ENCODE measurements at regions not wholly inside any gene's neighbourhood (a gene's known extent, or its start where the extent isn't known, plus 50 kb on each side); places are given as distances from the start of the nearest gene placed in this dataset.
"Not testable (repeated sequence)": the region's sequence is repeated elsewhere in the genome, so short reads cannot be mapped to it uniquely, and the experiment has no call there.

GRCh38 chr6:60765331-60765730 is 1520.7 kb downstream of the KHDRBS2 start:
- TF ChIP-seq CTCF (optimal IDR thresholded peaks at IDR 0.05 in 1 of 3, IDR thresholded peaks at IDR 0.05 in 1 of 3, conservative IDR thresholded peaks at IDR 0.05 in 1 of 3; ENCODE audit: extremely low read depth in 1 of 3, insufficient read depth in 2 of 3, low read length in 3 of 3); EZH2 (IDR thresholded peaks at IDR 0.05; ENCODE audit: low read length): not testable (repeated sequence)
